Neuronal stem cell (in vitro differentiated cells): ENCODE measurements at regions not wholly inside any gene's neighbourhood (a gene's known extent, or its start where the extent isn't known, plus 50 kb on each side); places are given as distances from the start of the nearest gene placed in this dataset.

Source experiments
- DNase-seq: peaks from one replicate; pipeline ENCODE4 v3.0.0-alpha.2; 2013; ENCODE audit warnings: low spot score
- H2AFZ ChIP-seq: one replicate; pipeline ENCODE4 v1.6.1; 2013; ENCODE audit warnings: mild to moderate bottlenecking, low read length, inconsistent platforms
- H2AK5ac ChIP-seq: 2 replicates; pipeline ENCODE4 v1.6.1; 2013; ENCODE audit warnings: low read depth, mild to moderate bottlenecking, inconsistent platforms, low read length, moderate library complexity, mixed read lengths
- H2BK120ac ChIP-seq: 2 replicates; pipeline ENCODE4 v1.6.1; 2013; ENCODE audit warnings: low read depth, mild to moderate bottlenecking, inconsistent platforms, low read length, moderate library complexity, mixed read lengths
- H2BK12ac ChIP-seq: one replicate; pipeline ENCODE4 v1.6.1; 2013; ENCODE audit warnings: low read length, inconsistent platforms
- H2BK15ac ChIP-seq: 2 replicates; pipeline ENCODE4 v1.6.1; 2013; ENCODE audit warnings: mild to moderate bottlenecking, low read length, inconsistent platforms, mixed read lengths
- H2BK5ac ChIP-seq: one replicate; pipeline ENCODE4 v1.6.1; 2013; ENCODE audit warnings: inconsistent platforms, mild to moderate bottlenecking, low read length, moderate library complexity
- H3K14ac ChIP-seq: one replicate; pipeline ENCODE4 v1.6.1; 2013; ENCODE audit warnings: low read length, inconsistent platforms
- H3K18ac ChIP-seq: 2 replicates; pipeline ENCODE4 v1.6.1; 2013; ENCODE audit warnings: low read length, inconsistent platforms
- H3K23ac ChIP-seq: 2 replicates; pipeline ENCODE4 v1.6.1; 2013; ENCODE audit warnings: low read depth, mild to moderate bottlenecking, mixed read lengths, low read length, inconsistent platforms; ENCODE audit not compliant: poor library complexity
- H3K27ac ChIP-seq: replicated peaks from 3 replicates; pipeline ENCODE4 v1.5.1; 2013; ENCODE audit warnings: low read length, inconsistent platforms
- H3K27me3 ChIP-seq, 3 experiments: 2 replicates each; pipeline ENCODE4 v1.6.1; 2013; ENCODE audit warnings: low read length in 3 of 3, mild to moderate bottlenecking in 2 of 3, inconsistent platforms in 1 of 3, low read depth in 1 of 3, mixed read lengths in 1 of 3, moderate library complexity in 1 of 3; ENCODE audit not compliant: control insufficient read depth in 3 of 3, insufficient read depth in 3 of 3
- H3K36me3 ChIP-seq, 2 donors: replicated peaks in 1 of 2; 2 replicates each; pipeline ENCODE4 v1.6.1; 2013; ENCODE audit warnings: low read length in 2 of 2; ENCODE audit not compliant: control insufficient read depth in 2 of 2, insufficient read depth in 2 of 2
- H3K4ac ChIP-seq: 2 replicates; pipeline ENCODE4 v1.6.1; 2013; ENCODE audit warnings: inconsistent platforms, mild to moderate bottlenecking, low read length, moderate library complexity
- H3K4me1 ChIP-seq, 2 donors: 1 replicate in 1 of 2; 2 replicates in 1 of 2; pipeline ENCODE4 v1.6.1; 2013; ENCODE audit warnings: low read length in 2 of 2, low read depth in 1 of 2; ENCODE audit not compliant: control insufficient read depth in 2 of 2, insufficient read depth in 1 of 2
- H3K4me2 ChIP-seq: one replicate; pipeline ENCODE4 v1.6.1; 2013; ENCODE audit warnings: mild to moderate bottlenecking, low read length, inconsistent platforms; ENCODE audit not compliant: insufficient read depth, poor library complexity, severe bottlenecking
- H3K4me3 ChIP-seq, 2 donors: 2 replicates each; pipeline ENCODE4 v1.5.1; 2013; ENCODE audit warnings: low read length in 2 of 2, mild to moderate bottlenecking in 2 of 2, inconsistent platforms in 1 of 2, moderate library complexity in 1 of 2
- H3K79me1 ChIP-seq: one replicate; pipeline ENCODE4 v1.6.1; 2013; ENCODE audit warnings: low read depth, mild to moderate bottlenecking, inconsistent platforms, low read length, moderate library complexity
- H3K9ac ChIP-seq: one replicate; pipeline ENCODE4 v1.6.1; 2013; ENCODE audit warnings: mild to moderate bottlenecking, low read depth, low read length, inconsistent platforms; ENCODE audit not compliant: poor library complexity
- H3K9me3 ChIP-seq, 2 donors: replicated peaks in 1 of 2; 2 replicates each; pipeline versions ENCODE3 to v1.6.1; 2013; ENCODE audit warnings: low read length in 2 of 2, mild to moderate bottlenecking in 2 of 2, inconsistent platforms in 1 of 2, low read depth in 1 of 2, mixed read lengths in 1 of 2, moderate library complexity in 1 of 2; ENCODE audit not compliant: control insufficient read depth in 2 of 2, insufficient read depth in 1 of 2
- H4K8ac ChIP-seq: one replicate; pipeline ENCODE4 v1.6.1; 2013; ENCODE audit warnings: low read depth, mild to moderate bottlenecking, inconsistent platforms, low read length, moderate library complexity
- H4K91ac ChIP-seq: one replicate; pipeline ENCODE4 v1.6.1; 2013; ENCODE audit warnings: low read length, low read depth, mild to moderate bottlenecking, inconsistent platforms; ENCODE audit not compliant: poor library complexity
- WGBS, 2 donors: extraction: QIAGEN DNeasy Blood & Tissue Kit; methylation state at CpG; one replicate each; pipeline ENCODE4 v1.1.7; 2013; ENCODE audit warnings: missing lambda C conversion rate in 2 of 2, mixed read lengths in 1 of 2; ENCODE audit not compliant: insufficient read length in 2 of 2, insufficient replicate concordance in 1 of 2; ENCODE audit errors: extremely low coverage in 2 of 2; 5-methylcytosine and 5-hydroxymethylcytosine counted together

GRCh38 chr5:96595300-96596090, 66.7 kb upstream of the CAST start:
- no CpG with 5 or more reads among the region's 6 CpGs for WGBS, 2 donors
- Histone ChIP-seq H4K8ac (no peak overlapping the region), H2BK120ac (no peak overlapping the region), H2AFZ (no peak overlapping the region), H3K23ac (no peak overlapping the region), H3K9ac (no peak overlapping the region), H3K4me1 (no peaks in the 10 kb centered on the region), H2BK5ac (no peak overlapping the region), H3K9me3 (no peaks in the 10 kb centered on the region), H3K4me2 (no peak overlapping the region), H3K79me1 (no peaks in the 10 kb centered on the region), H3K14ac (no peak overlapping the region), H3K18ac (no peak overlapping the region), H3K36me3 (no peaks in the 10 kb centered on the region), H3K4me3 (no peak overlapping the region), H2BK12ac (no peak overlapping the region), H3K27ac (no peak overlapping the region), H4K91ac (no peak overlapping the region), H3K4ac (no peak overlapping the region), H2AK5ac (no peak overlapping the region), H2BK15ac (no peak overlapping the region), H3K27me3 (no peaks in the 10 kb centered on the region)
- no peak for DNase-seq

GRCh38 chr5:96597438-96598020, 64.6 kb upstream of the CAST start:
- Histone ChIP-seq H3K27ac (no peak overlapping the region), H3K14ac (no peak overlapping the region), H3K9me3 (no peaks in the 10 kb centered on the region), H3K27me3 (peaks cover 0 to 4% (median 0%) of the 10 kb centered on the region in 3 experiments), H2BK12ac (no peak overlapping the region), H3K4me3 (no peak overlapping the region), H4K8ac (no peak overlapping the region), H3K4me2 (no peak overlapping the region), H2BK120ac (no peak overlapping the region), H2BK15ac (no peak overlapping the region), H4K91ac (no peak overlapping the region), H2AFZ (no peak overlapping the region), H3K4ac (no peak overlapping the region), H3K23ac (no peak overlapping the region), H3K36me3 (no peaks in the 10 kb centered on the region), H2AK5ac (no peak overlapping the region), H3K9ac (no peak overlapping the region), H2BK5ac (no peak overlapping the region), H3K18ac (no peak overlapping the region), H3K79me1 (no peaks in the 10 kb centered on the region), H3K4me1 (no peaks in the 10 kb centered on the region)
- no peak for DNase-seq
- WGBS, 2 donors: no CpG with 5 or more reads among the region's 4 CpGs

- no peak overlapping the region for H3K23ac ChIP-seq
- H3K36me3 ChIP-seq: no peaks in the 10 kb centered on the region
- no peaks in the 10 kb centered on the region for H3K4me1 ChIP-seq
- no peak overlapping the region for H2BK5ac ChIP-seq
- H3K4me2 ChIP-seq: no peak overlapping the region
- no peak overlapping the region for H3K4me3 ChIP-seq
- no peaks in the 10 kb centered on the region for H3K79me1 ChIP-seq
- DNase-seq: no peak
- no peak overlapping the region for H3K4ac ChIP-seq
- H3K27ac ChIP-seq: no peak overlapping the region
- peaks cover 0 to 8% (median 0%) of the 10 kb centered on the region in 3 experiments for H3K27me3 ChIP-seq
- no peak overlapping the region for H2AK5ac ChIP-seq
- no peaks in the 10 kb centered on the region for H3K9me3 ChIP-seq
- H3K18ac ChIP-seq: no peak overlapping the region
- no peak overlapping the region for H4K8ac ChIP-seq
- no peak overlapping the region for H2BK120ac ChIP-seq
- no peak overlapping the region for H4K91ac ChIP-seq
- WGBS, 2 donors: no CpG with 5 or more reads among the region's 5 CpGs
- H2AFZ ChIP-seq: no peak overlapping the region
- no peak overlapping the region for H3K14ac ChIP-seq
- no peak overlapping the region for H2BK15ac ChIP-seq
- H2BK12ac ChIP-seq: no peak overlapping the region
- no peak overlapping the region for H3K9ac ChIP-seq
These were observed 61.0 kb upstream of the CAST start for GRCh38 chr5:96601200-96601599.

GRCh38 chr5:96601715-96602244, 60.4 kb upstream of the CAST start:
- Histone ChIP-seq H2AK5ac (no peak overlapping the region), H4K91ac (no peak overlapping the region), H3K36me3 (no peaks in the 10 kb centered on the region), H2BK5ac (no peak overlapping the region), H3K27me3 (peaks cover 0 to 8% (median 0%) of the 10 kb centered on the region in 3 experiments), H3K4me3 (no peak overlapping the region), H2AFZ (no peak overlapping the region), H3K23ac (no peak overlapping the region), H3K9me3 (no peaks in the 10 kb centered on the region), H3K4me1 (no peaks in the 10 kb centered on the region), H3K79me1 (no peaks in the 10 kb centered on the region), H3K9ac (no peak overlapping the region), H3K4me2 (no peak overlapping the region), H4K8ac (no peak overlapping the region), H3K14ac (no peak overlapping the region), H2BK12ac (no peak overlapping the region), H2BK15ac (no peak overlapping the region), H2BK120ac (no peak overlapping the region), H3K18ac (no peak overlapping the region), H3K27ac (no peak overlapping the region), H3K4ac (no peak overlapping the region)
- WGBS, 2 donors: no CpG with 5 or more reads among the region's 4 CpGs
- DNase-seq: peak; percentile 64
